SK-N-MC (cell line): ENCODE measurements at regions not wholly inside any gene's neighbourhood (a gene's known extent, or its start where the extent isn't known, plus 50 kb on each side); places are given as distances from the start of the nearest gene placed in this dataset.
"Not testable (repeated sequence)": the region's sequence is repeated elsewhere in the genome, so short reads cannot be mapped to it uniquely, and the experiment has no call there.

ENCODE experiments used
- DNase-seq: peaks from one replicate; pipeline ENCODE4 v3.0.0-alpha.2; 2011; ENCODE audit warnings: low read depth, low spot score
- H3K27ac ChIP-seq: fragments of 200-600 bp; sonication (generic); 2 replicates; pipeline ENCODE4 v1.5.1; 2016; ENCODE audit warnings: mixed run types
- H3K36me3 ChIP-seq: fragments of 200-600 bp; sonication (generic); 2 replicates; pipeline ENCODE4 v1.6.1; 2017; ENCODE audit warnings: antibody characterized with exemption, low read length, mixed read lengths; ENCODE audit not compliant: insufficient read depth
- H3K4me3 ChIP-seq: fragments of 200-600 bp; sonication (generic); 2 replicates; pipeline ENCODE4 v1.5.1; 2016
- H3K9ac ChIP-seq: fragments of 200-600 bp; sonication (generic); 2 replicates; pipeline ENCODE4 v1.8.0; 2017; ENCODE audit warnings: mixed run types, mixed read lengths; ENCODE audit not compliant: insufficient read length
- H3K9me3 ChIP-seq: fragments of 200-600 bp; sonication (generic); 2 replicates; pipeline ENCODE4 v1.6.1; 2017; ENCODE audit warnings: low read depth, mild to moderate bottlenecking, antibody characterized with exemption, low read length, moderate library complexity, mixed read lengths
- EZH2 ChIP-seq: fragments of 200-600 bp; sonication (generic); IDR thresholded peaks from one replicate; pipeline ENCODE4 v1.6.1; 2017; ENCODE audit warnings: antibody characterized with exemption
- FOXP2 ChIP-seq: optimal IDR thresholded peaks from 2 replicates; pipeline ENCODE3; 2011; ENCODE audit warnings: mild to moderate bottlenecking, moderate library complexity; ENCODE audit not compliant: insufficient read depth; ENCODE audit errors: extremely low read length, control extremely low read depth
- POLR2AphosphoS5 ChIP-seq: IDR thresholded peaks from 2 replicates; pipeline ENCODE4 v1.6.1; 2012; ENCODE audit warnings: mild to moderate bottlenecking, low read depth, low read length, borderline replicate concordance

DNA sequence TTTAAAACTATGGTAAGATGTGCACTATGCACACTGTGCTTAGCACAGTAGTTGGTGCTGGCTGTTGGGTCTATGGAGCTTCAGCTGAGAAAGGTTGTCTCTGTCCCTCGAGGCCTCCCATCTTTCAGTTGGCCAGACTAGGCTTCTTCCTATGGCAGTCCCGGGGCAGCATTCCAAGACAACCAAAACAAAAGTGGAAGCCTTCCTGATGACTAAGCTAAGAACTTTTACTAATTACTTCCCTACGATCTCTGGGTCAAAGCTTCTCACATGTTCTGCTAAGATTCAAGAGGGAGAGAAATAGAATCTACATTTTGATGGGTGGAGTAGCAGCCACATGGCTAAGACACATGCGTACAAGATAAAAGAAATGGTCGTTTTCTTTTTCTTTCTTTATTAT, 342.8 kb downstream of the TUSC7 start:
- Histone ChIP-seq H3K27ac (no peak overlapping the region), H3K36me3 (no peaks in the 10 kb centered on the region), H3K4me3 (no peak overlapping the region), H3K9ac (no peak overlapping the region), H3K9me3 (no peaks in the 10 kb centered on the region)
- DNase-seq: no peak
- no peak for TF ChIP-seq POLR2AphosphoS5
- TF ChIP-seq EZH2: no peak

DNA sequence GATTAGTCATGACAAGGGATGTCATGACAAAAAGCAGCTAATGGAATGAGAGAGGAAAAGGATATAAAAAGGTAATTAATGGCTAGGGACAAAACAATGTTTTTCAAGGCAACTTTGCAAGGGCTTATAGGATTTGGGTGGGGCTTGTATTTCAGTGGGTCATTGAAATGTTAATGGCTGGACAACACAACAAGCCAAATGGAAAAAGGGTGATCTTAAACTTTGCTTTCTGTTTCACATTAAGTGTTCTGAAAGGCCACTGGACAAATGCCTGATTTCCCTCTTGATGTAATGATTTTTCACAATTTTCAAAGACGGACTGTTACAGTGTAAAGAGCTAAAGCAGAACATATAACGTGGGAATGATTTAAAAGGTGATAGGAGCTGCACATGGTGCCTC, 345.0 kb downstream of the TUSC7 start:
- no peaks in the 10 kb centered on the region for H3K36me3 ChIP-seq
- H3K9me3 ChIP-seq: no peaks in the 10 kb centered on the region
- H3K9ac ChIP-seq: no peak overlapping the region
- TF ChIP-seq FOXP2 (no peak), EZH2 (no peak)
- no peak overlapping the region for H3K27ac ChIP-seq
- DNase-seq: no peak
- no peak overlapping the region for H3K4me3 ChIP-seq

DNA sequence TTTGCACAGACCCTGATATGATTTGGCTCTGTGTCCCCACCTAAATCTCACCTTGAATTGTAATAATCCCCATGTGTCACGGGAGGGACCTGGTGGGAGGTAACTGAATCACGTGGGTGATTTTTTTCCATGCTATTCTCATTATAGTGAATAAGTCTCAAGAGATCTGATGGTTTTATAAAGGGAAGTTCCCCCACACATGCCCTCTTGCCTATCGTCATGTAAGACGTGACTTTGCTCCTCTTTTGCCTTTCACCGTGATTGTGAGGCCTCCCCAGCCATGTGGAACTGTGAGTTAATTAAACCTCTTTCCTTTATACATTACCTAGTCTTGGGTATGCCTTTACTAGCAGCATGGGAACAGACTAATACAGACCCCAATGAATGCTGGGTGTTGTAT, 347.4 kb downstream of the TUSC7 start:
- not testable (repeated sequence) for H3K4me3 ChIP-seq, H3K9ac ChIP-seq, H3K9me3 ChIP-seq, H3K27ac ChIP-seq, DNase-seq, H3K36me3 ChIP-seq

GRCh38 chr3:117059067-117059955, 349.7 kb downstream of the TUSC7 start:
- Histone ChIP-seq H3K9me3 (no peaks in the 10 kb centered on the region), H3K4me3 (no peak overlapping the region), H3K27ac (no peak overlapping the region), H3K9ac (no peak overlapping the region), H3K36me3 (no peaks in the 10 kb centered on the region)
- no peak for DNase-seq
- TF ChIP-seq EZH2: no peak
- no peak for TF ChIP-seq FOXP2
- TF ChIP-seq POLR2AphosphoS5: no peak

DNA sequence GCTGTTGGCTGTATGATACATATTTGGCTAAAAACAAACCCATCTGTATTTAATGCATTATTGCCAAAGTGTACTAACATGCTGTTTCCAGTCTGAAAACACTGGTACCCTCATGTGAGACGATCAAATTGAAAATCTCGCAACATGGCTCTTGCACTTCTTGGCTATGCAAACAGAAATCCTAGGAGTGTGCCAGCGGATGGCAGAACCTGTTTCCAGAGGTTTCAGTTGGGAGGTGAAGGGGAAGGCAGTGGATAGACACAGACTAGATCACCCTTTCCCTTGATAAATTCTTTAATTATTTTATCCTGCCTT, 350.3 kb downstream of the TUSC7 start:
- Histone ChIP-seq H3K9me3 (no peaks in the 10 kb centered on the region), H3K27ac (no peak overlapping the region), H3K4me3 (no peak overlapping the region), H3K9ac (no peak overlapping the region), H3K36me3 (no peaks in the 10 kb centered on the region)
- DNase-seq: no peak
- TF ChIP-seq POLR2AphosphoS5 (no peak), EZH2 (no peak), FOXP2 (no peak)

DNA sequence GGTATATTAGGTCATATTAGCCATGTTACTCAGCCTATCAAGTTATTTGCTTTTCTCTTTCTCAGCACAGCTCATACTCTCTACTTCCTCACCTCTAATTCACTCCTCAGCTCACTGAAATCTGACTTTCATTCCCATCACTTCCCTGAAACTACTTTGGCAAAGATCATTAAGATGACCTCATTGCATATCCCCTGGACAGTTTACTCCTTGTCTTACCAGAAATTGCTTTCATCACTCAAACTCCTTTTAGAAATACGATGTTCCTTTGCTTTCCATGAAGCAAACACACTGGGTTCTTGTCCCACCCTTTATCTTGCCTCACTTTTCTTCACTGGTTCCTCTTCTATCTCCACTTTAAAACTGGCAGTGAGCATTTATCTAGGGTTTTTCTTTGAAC, 354.4 kb downstream of the TUSC7 start:
- H3K9ac ChIP-seq: no peak overlapping the region
- no peak for DNase-seq
- TF ChIP-seq FOXP2 (no peak), POLR2AphosphoS5 (no peak), EZH2 (no peak)
- H3K36me3 ChIP-seq: no peaks in the 10 kb centered on the region
- H3K27ac ChIP-seq: no peak overlapping the region
- H3K9me3 ChIP-seq: no peaks in the 10 kb centered on the region
- H3K4me3 ChIP-seq: no peak overlapping the region

- no peak for TF ChIP-seq POLR2AphosphoS5
- no peak for DNase-seq
Measured at GRCh38 chr3:117068301-117068700, 358.7 kb downstream of the TUSC7 start.

DNA sequence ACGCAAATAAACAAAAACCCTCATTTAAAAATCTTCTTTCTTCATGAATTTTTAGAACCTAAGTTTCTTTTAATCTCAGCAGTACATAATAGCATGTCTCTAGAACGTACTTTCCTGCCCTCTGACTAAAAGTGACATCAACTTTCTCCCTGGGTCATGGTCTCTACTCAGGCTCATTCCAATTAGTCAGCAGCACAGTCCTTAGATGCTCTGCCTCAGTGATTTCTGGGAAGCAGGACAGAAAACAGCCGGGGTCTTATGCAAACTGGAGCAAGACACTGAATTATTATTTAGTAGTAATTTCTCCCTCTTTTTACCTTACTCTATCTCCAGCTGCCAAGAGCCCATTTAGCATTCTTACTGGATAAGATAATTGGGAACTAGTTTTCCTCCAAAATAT, 365.2 kb downstream of the TUSC7 start:
- no peak for DNase-seq
- no peak overlapping the region for H3K4me3 ChIP-seq
- H3K36me3 ChIP-seq: no peaks in the 10 kb centered on the region
- TF ChIP-seq EZH2: no peak
- TF ChIP-seq FOXP2: no peak
- TF ChIP-seq POLR2AphosphoS5: no peak
- no peak overlapping the region for H3K9ac ChIP-seq
- H3K27ac ChIP-seq: no peak overlapping the region
- H3K9me3 ChIP-seq: no peaks in the 10 kb centered on the region

More at GRCh38 chr3:117068301-117068700, 358.7 kb downstream of the TUSC7 start:
- Histone ChIP-seq H3K27ac (no peak overlapping the region), H3K4me3 (no peak overlapping the region), H3K36me3 (no peaks in the 10 kb centered on the region), H3K9ac (no peak overlapping the region), H3K9me3 (no peaks in the 10 kb centered on the region)

GRCh38 chr3:117079997-117080396, 370.4 kb downstream of the TUSC7 start:
- Histone ChIP-seq H3K9ac (no peak overlapping the region), H3K9me3 (no peaks in the 10 kb centered on the region), H3K36me3 (no peaks in the 10 kb centered on the region), H3K4me3 (no peak overlapping the region), H3K27ac (no peak overlapping the region)
- TF ChIP-seq POLR2AphosphoS5: no peak
- TF ChIP-seq EZH2: no peak
- TF ChIP-seq FOXP2: no peak
- no peak for DNase-seq
